ENCODE measurements at regions not wholly inside any gene's neighbourhood (a gene's known extent, or its start where the extent isn't known, plus 50 kb on each side); places are given as distances from the start of the nearest gene placed in this dataset.

- no peak for DNase-seq
These were observed 137.4 kb upstream of the DMAC1 start for GRCh38 chr9:7936996-7937395.

GRCh38 chr9:7936163-7936562 lies 136.6 kb upstream of the DMAC1 start:
- no peak for DNase-seq

GRCh38 chr9:7935681-7936080 lies 136.1 kb upstream of the DMAC1 start:
- DNase-seq, result no peak

- DNase-seq, result no peak
These were observed 133.2 kb upstream of the DMAC1 start for GRCh38 chr9:7932767-7933166.

GRCh38 chr9:7930613-7931012 lies 131.0 kb upstream of the DMAC1 start:
- DNase-seq, result no peak

GRCh38 chr9:7921545-7922197 lies 122.1 kb upstream of the DMAC1 start:
- no peak for DNase-seq

GRCh38 chr9:7912037-7912535 lies 112.5 kb upstream of the DMAC1 start:
- DNase-seq, result no peak

GRCh38 chr9:7910426-7911020 lies 110.9 kb upstream of the DMAC1 start:
- no peak for DNase-seq

GRCh38 chr9:7909537-7909936 lies 110.0 kb upstream of the DMAC1 start:
- DNase-seq, result no peak

GRCh38 chr9:7907551-7908337 lies 108.2 kb upstream of the DMAC1 start:
- no peak for DNase-seq

GRCh38 chr9:7906783-7907550 lies 107.4 kb upstream of the DMAC1 start:
- no peak for DNase-seq

- no peak for DNase-seq
These were observed 102.0 kb upstream of the DMAC1 start for GRCh38 chr9:7901621-7902020.

GRCh38 chr9:7900541-7900940 lies 101.0 kb upstream of the DMAC1 start:
- no peak for DNase-seq

- DNase-seq, result no peak
These were observed 100.2 kb upstream of the DMAC1 start for GRCh38 chr9:7899753-7900152.

GRCh38 chr9:7894231-7894630 lies 94.7 kb upstream of the DMAC1 start:
- no peak for DNase-seq

GRCh38 chr9:7892975-7893374 lies 93.4 kb upstream of the DMAC1 start:
- no peak for DNase-seq

GRCh38 chr9:7879551-7880245 lies 80.1 kb upstream of the DMAC1 start:
- no peak for DNase-seq

GRCh38 chr9:7871977-7872730 lies 72.6 kb upstream of the DMAC1 start:
- DNase-seq, result no peak

- no peak for DNase-seq
These were observed 69.8 kb upstream of the DMAC1 start for GRCh38 chr9:7869340-7869739.

GRCh38 chr9:7862170-7862569 lies 62.6 kb upstream of the DMAC1 start:
- no peak for DNase-seq

- DNase-seq, result no peak
These were observed 61.5 kb upstream of the DMAC1 start for GRCh38 chr9:7861086-7861485.

- no peak for DNase-seq
These were observed 60.7 kb upstream of the DMAC1 start for GRCh38 chr9:7860335-7860709.

Data from activated CD4-positive, alpha-beta T cell treated with anti-CD3 and anti-CD28 coated beads, Interleukin-2, amount 50 U/mL, for 4 hours (primary cell).